ENCODE measurements at regions not wholly inside any gene's neighbourhood (a gene's known extent, or its start where the extent isn't known, plus 50 kb on each side); places are given as distances from the start of the nearest gene placed in this dataset.

- no peak for DNase-seq
- TF ChIP-seq POLR2A (IDR thresholded peaks at IDR 0.05) (no peak), EP300 (IDR thresholded peaks at IDR 0.05) (no peak), CTCF (IDR thresholded peaks at IDR 0.05) (no peak)
- Histone ChIP-seq H3K27me3 (no peaks in the 10 kb centered on the region), H3K4me1 (ENCODE audit: insufficient read depth) (no peaks in the 10 kb centered on the region), H3K36me3 (no peaks in the 10 kb centered on the region), H3K4me3 (no peak overlapping the region), H3K9me3 (no peaks in the 10 kb centered on the region), H3K27ac (no peak overlapping the region)
- WGBS, 3 donors: 24 to 44% (median 25%) methylated on average over 7 of the region's 7 CpGs
- intact Hi-C loops (cut with DNase I): no loop called here
Measured at GRCh38 chr14:84688297-84689025, 841.5 kb upstream of the FLRT2 start.

GRCh38 chr14:84694161-84694560, 835.8 kb upstream of the FLRT2 start:
- Histone ChIP-seq H3K36me3 (no peaks in the 10 kb centered on the region), H3K27me3 (no peaks in the 10 kb centered on the region), H3K4me1 (ENCODE audit: insufficient read depth) (no peaks in the 10 kb centered on the region), H3K27ac (no peak overlapping the region), H3K4me3 (no peak overlapping the region), H3K9me3 (no peaks in the 10 kb centered on the region)
- TF ChIP-seq EP300 (IDR thresholded peaks at IDR 0.05) (no peak), CTCF (IDR thresholded peaks at IDR 0.05) (no peak), POLR2A (IDR thresholded peaks at IDR 0.05) (no peak)
- no peak for DNase-seq
- intact Hi-C loops (cut with DNase I): no loop called here

DNA sequence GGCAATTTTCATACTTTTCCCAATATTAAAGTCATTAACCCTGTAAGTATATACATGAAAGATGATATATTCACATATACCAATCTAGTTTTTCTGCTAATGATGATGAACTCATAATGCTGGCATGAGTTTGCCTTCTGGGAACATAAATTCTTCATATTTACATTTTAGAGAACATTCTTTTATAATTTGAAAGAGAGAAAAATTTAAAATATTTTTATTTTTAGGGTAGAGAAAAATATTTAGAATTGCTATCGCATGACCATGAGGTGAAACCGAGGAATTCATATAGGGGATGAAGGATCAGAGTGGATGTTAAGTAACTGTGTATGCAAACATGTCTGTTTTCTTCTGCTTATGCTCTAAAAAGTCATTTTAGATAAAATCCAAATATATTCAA, 825.3 kb upstream of the FLRT2 start:
- TF ChIP-seq CTCF (IDR thresholded peaks at IDR 0.05) (no peak), EP300 (IDR thresholded peaks at IDR 0.05) (no peak), POLR2A (IDR thresholded peaks at IDR 0.05) (no peak)
- intact Hi-C loops (cut with DNase I): no loop called here
- 25 to 55% (median 44%) methylated on average over 2 of the region's 2 CpGs for WGBS, 3 donors
- H3K27ac ChIP-seq: no peak overlapping the region
- H3K27me3 ChIP-seq: no peaks in the 10 kb centered on the region
- H3K4me3 ChIP-seq: no peak overlapping the region
- H3K4me1 ChIP-seq (ENCODE audit: insufficient read depth): no peaks in the 10 kb centered on the region
- H3K36me3 ChIP-seq: no peaks in the 10 kb centered on the region
- H3K9me3 ChIP-seq: no peaks in the 10 kb centered on the region
- no peak for DNase-seq

DNA sequence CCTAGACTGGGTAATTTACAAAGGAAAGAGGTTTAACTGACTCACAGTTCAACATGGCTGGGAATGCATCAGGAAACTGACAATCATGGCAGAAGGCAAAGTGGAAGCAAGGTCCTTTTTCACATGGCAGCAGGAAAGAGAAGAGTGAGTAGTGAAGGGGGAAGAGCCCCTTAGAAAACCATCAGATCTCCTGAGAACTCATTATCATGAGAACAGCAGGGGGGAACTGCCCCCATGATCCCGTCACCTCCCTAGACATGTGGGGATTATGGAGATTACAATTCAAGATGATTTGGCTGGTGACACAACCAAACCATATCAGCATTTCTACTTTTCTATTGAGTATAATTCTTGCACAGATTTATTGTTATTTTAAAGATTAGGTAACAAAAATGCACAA, 822.1 kb upstream of the FLRT2 start:
- intact Hi-C loops (cut with DNase I): no loop called here
- WGBS, 3 donors: 93 to 100% (median 95%) methylated on average over 1 of the region's 1 CpG
- H3K4me3 ChIP-seq: no peak overlapping the region
- no peak for DNase-seq
- H3K27ac ChIP-seq: no peak overlapping the region
- no peaks in the 10 kb centered on the region for H3K36me3 ChIP-seq
- TF ChIP-seq CTCF (IDR thresholded peaks at IDR 0.05): no peak
- no peak for TF ChIP-seq POLR2A (IDR thresholded peaks at IDR 0.05)
- TF ChIP-seq EP300 (IDR thresholded peaks at IDR 0.05): no peak
- H3K4me1 ChIP-seq (ENCODE audit: insufficient read depth): no peaks in the 10 kb centered on the region
- no peaks in the 10 kb centered on the region for H3K9me3 ChIP-seq
- H3K27me3 ChIP-seq: no peaks in the 10 kb centered on the region

All from ovary (tissue), 7 donors.